Keratinocyte (primary cell): ENCODE measurements at regions not wholly inside any gene's neighbourhood (a gene's known extent, or its start where the extent isn't known, plus 50 kb on each side); places are given as distances from the start of the nearest gene placed in this dataset.

Source experiments
- DNase-seq: peaks from one replicate; pipeline ENCODE4 v3.0.0-alpha.2; 2011; ENCODE audit warnings: low read depth, missing footprints, low spot score
- FAIRE-seq: peaks from 2 replicates; lab custom pipeline; 2011; peaks lifted over from hg19 to GRCh38; lab: Jason Lieb, UNC
- H2AFZ ChIP-seq: 2 replicates; pipeline ENCODE4 v1.6.0; 2012; ENCODE audit warnings: low read length, control low read depth, inconsistent platforms; ENCODE audit not compliant: control insufficient read depth
- H3K27ac ChIP-seq: 2 replicates; pipeline ENCODE4 v1.5.1; 2011; ENCODE audit warnings: low read length; ENCODE audit not compliant: control insufficient read depth, insufficient read depth
- H3K27me3 ChIP-seq: 3 replicates; pipeline ENCODE4 v1.6.0; 2011; ENCODE audit warnings: low read length; ENCODE audit not compliant: control insufficient read depth, insufficient read depth; ENCODE audit errors: extremely low read depth
- H3K36me3 ChIP-seq, 2 experiments: 2 replicates in 1 of 2; 3 replicates in 1 of 2; pipeline ENCODE4 v1.5.1; 2011; ENCODE audit warnings: low read length in 2 of 2, mild to moderate bottlenecking in 1 of 2; ENCODE audit not compliant: control insufficient read depth in 2 of 2, insufficient read depth in 2 of 2; ENCODE audit errors: extremely low read depth in 1 of 2
- H3K4me1 ChIP-seq: 3 replicates; pipeline ENCODE4 v1.5.1; 2011; ENCODE audit warnings: low read length; ENCODE audit not compliant: control insufficient read depth, insufficient read depth; ENCODE audit errors: extremely low read depth
- H3K4me2 ChIP-seq: 3 replicates; pipeline ENCODE4 v1.6.0; 2011; ENCODE audit warnings: low read depth, low read length; ENCODE audit not compliant: control insufficient read depth, insufficient read depth; ENCODE audit errors: extremely low read depth
- H3K4me3 ChIP-seq, 3 experiments: fragments of 200-600 bp in 1 of 3; sonication (generic) in 1 of 3; 2 replicates in 2 of 3; 3 replicates in 1 of 3; pipeline ENCODE4 v1.5.1; 2011 to 2016; ENCODE audit warnings: low read length in 3 of 3, mild to moderate bottlenecking in 3 of 3, control low read depth in 2 of 3, inconsistent platforms in 1 of 3, low read depth in 1 of 3, mixed read lengths in 1 of 3, mixed run types in 1 of 3, moderate library complexity in 1 of 3; ENCODE audit not compliant: control insufficient read depth in 2 of 3, insufficient read depth in 2 of 3; ENCODE audit errors: extremely low read depth in 1 of 3
- H3K79me2 ChIP-seq: 2 replicates; pipeline ENCODE4 v1.6.0; 2012; ENCODE audit warnings: low read length; ENCODE audit not compliant: control insufficient read depth, insufficient read depth
- H3K9ac ChIP-seq: 3 replicates; pipeline ENCODE4 v1.6.0; 2011; ENCODE audit warnings: low read length; ENCODE audit not compliant: control insufficient read depth, insufficient read depth; ENCODE audit errors: extremely low read depth
- H3K9me1 ChIP-seq: 3 replicates; pipeline ENCODE4 v1.6.0; 2011; ENCODE audit warnings: low read length; ENCODE audit not compliant: control insufficient read depth, insufficient read depth; ENCODE audit errors: extremely low read depth
- H3K9me3 ChIP-seq: 2 replicates; pipeline ENCODE4 v1.5.1; 2012; ENCODE audit warnings: low read depth, low read length; ENCODE audit not compliant: control insufficient read depth
- H4K20me1 ChIP-seq: 3 replicates; pipeline ENCODE4 v1.6.0; 2011; ENCODE audit warnings: low read length; ENCODE audit not compliant: control insufficient read depth, insufficient read depth; ENCODE audit errors: extremely low read depth
- EZH2 ChIP-seq: IDR thresholded peaks from one replicate; pipeline ENCODE4 v1.6.1; 2012; ENCODE audit warnings: inconsistent platforms, mild to moderate bottlenecking, low read length, moderate library complexity
- dilution Hi-C: fragments of 300-500 bp; cut with MboI; formaldehyde crosslinking; loops from one replicate; pipeline ENCODE4 v1.7.0; 2020; ENCODE audit warnings: low sequenced_read_pairs; ENCODE audit not compliant: extremely low pct_ligation_motif_present
- TF ChIP-seq, protein P1 (sequence below), 3 experiments: IDR thresholded peaks in 1 of 3; conservative IDR thresholded peaks in 1 of 3; optimal IDR thresholded peaks in 1 of 3; 2 replicates in 2 of 3; 3 replicates in 1 of 3; pipeline versions ENCODE3 to v1.5.1; 2011; ENCODE audit warnings: low read length in 3 of 3, mild to moderate bottlenecking in 3 of 3, moderate library complexity in 2 of 3, control low read depth in 1 of 3, inconsistent platforms in 1 of 3; ENCODE audit not compliant: insufficient read depth in 2 of 3; ENCODE audit errors: extremely low read depth in 1 of 3

DNA sequence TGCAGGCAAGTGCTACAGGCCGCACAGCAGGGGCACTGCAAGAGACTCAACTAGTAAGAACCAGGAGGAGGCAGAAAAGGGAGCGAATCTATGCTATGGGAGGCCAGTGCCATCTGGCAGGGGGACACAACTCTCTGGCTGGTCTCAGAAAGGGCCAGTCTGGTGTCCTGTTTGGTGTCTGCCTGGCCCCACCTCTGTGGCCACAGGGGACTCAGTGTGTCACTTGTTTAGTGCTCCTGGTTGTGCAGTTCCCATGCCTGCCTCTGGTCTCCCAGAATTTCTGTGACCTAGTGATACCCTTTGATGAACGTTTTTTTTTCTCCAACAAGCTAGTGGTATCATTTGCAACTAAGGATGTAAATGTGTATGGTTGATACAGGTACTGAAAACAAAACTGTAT is 59.2 kb upstream of the JCAD start:
- Histone ChIP-seq H3K9ac (no peak overlapping the region), H3K27ac (no peak overlapping the region), H3K9me3 (no peaks in the 10 kb centered on the region), H3K9me1 (no peaks in the 10 kb centered on the region), H3K4me2 (no peak overlapping the region), H4K20me1 (no peaks in the 10 kb centered on the region), H3K27me3 (peaks cover 10% of the 10 kb centered on the region), H3K36me3 (no peaks in the 10 kb centered on the region), H3K4me1 (no peaks in the 10 kb centered on the region), H3K79me2 (no peaks in the 10 kb centered on the region), H2AFZ (no peak overlapping the region), H3K4me3 (no peak overlapping the region)
- FAIRE-seq (no peak), DNase-seq (no peak)
- no peak for TF ChIP-seq EZH2
- TF ChIP-seq, protein P1, sequence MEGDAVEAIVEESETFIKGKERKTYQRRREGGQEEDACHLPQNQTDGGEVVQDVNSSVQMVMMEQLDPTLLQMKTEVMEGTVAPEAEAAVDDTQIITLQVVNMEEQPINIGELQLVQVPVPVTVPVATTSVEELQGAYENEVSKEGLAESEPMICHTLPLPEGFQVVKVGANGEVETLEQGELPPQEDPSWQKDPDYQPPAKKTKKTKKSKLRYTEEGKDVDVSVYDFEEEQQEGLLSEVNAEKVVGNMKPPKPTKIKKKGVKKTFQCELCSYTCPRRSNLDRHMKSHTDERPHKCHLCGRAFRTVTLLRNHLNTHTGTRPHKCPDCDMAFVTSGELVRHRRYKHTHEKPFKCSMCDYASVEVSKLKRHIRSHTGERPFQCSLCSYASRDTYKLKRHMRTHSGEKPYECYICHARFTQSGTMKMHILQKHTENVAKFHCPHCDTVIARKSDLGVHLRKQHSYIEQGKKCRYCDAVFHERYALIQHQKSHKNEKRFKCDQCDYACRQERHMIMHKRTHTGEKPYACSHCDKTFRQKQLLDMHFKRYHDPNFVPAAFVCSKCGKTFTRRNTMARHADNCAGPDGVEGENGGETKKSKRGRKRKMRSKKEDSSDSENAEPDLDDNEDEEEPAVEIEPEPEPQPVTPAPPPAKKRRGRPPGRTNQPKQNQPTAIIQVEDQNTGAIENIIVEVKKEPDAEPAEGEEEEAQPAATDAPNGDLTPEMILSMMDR (optimal IDR thresholded peaks at IDR 0.05 in 1 of 3, IDR thresholded peaks at IDR 0.05 in 1 of 3, conservative IDR thresholded peaks at IDR 0.05 in 1 of 3; ENCODE audit: extremely low read depth in 1 of 3, insufficient read depth in 2 of 3, low read length in 3 of 3), result no peak
- dilution Hi-C loops, result no loop called here

DNA sequence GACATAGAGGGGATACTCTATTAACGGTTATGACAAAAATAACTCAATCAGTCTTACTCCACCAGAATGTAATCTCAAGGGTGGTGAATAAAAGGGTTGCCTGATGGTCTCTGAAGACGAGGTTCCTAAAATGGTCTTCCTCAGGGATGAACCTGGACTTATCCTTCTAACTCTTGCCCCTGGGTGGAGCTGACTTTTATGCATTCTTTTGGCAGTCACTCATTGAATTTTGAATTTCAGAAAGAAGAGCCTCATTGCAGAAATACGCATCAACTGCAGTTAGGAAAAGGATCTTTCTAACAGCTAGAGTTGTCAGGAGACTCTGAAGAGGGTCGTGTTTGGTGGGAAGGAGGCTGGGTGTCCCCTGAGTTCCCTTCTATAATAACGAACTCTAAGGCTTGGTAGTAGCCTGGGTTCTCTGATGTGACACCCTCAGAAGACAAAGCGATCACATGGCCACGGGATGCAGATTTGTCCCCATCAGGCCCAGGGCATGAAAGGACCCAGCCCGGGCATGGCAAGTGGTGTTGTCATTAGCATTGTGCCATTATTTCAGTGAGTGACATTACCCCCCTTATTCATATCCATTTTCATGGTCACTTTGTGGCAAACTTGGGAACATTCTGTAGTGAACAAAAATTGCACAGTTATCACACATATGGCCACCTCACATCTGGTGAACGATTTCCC is 58.6 kb upstream of the JCAD start:
- Histone ChIP-seq H3K27ac (no peak overlapping the region), H3K9me1 (no peaks in the 10 kb centered on the region), H3K4me2 (no peak overlapping the region), H3K36me3 (no peaks in the 10 kb centered on the region), H3K79me2 (no peaks in the 10 kb centered on the region), H3K4me3 (no peak overlapping the region), H3K4me1 (no peaks in the 10 kb centered on the region), H4K20me1 (no peaks in the 10 kb centered on the region), H2AFZ (no peak overlapping the region), H3K27me3 (peaks cover 10% of the 10 kb centered on the region), H3K9me3 (no peaks in the 10 kb centered on the region), H3K9ac (no peak overlapping the region)
- TF ChIP-seq, protein P1 (optimal IDR thresholded peaks at IDR 0.05 in 1 of 3, IDR thresholded peaks at IDR 0.05 in 1 of 3, conservative IDR thresholded peaks at IDR 0.05 in 1 of 3; ENCODE audit: extremely low read depth in 1 of 3, insufficient read depth in 2 of 3, low read length in 3 of 3), result no peak
- TF ChIP-seq EZH2, result no peak
- FAIRE-seq, result no peak
- no peak for DNase-seq
- dilution Hi-C loops, result no loop called here
